Endothelial cell (in vitro differentiated cells): ENCODE measurements at regions not wholly inside any gene's neighbourhood (a gene's known extent, or its start where the extent isn't known, plus 50 kb on each side); places are given as distances from the start of the nearest gene placed in this dataset.

Source experiments
- DNase-seq: peaks from one replicate; pipeline ENCODE4 v3.0.0; 2021; ENCODE audit warnings: low spot score
- H3K27ac Mint-ChIP-seq: one replicate; pipeline ENCODE4 v1.8.0; 2021; ENCODE audit warnings: mixed read lengths, inconsistent platforms; ENCODE audit not compliant: unreplicated experiment
- H3K27me3 Mint-ChIP-seq: one replicate; pipeline ENCODE4 v1.8.0; 2021; ENCODE audit warnings: mild to moderate bottlenecking, moderate library complexity, mixed read lengths, inconsistent platforms; ENCODE audit not compliant: unreplicated experiment
- H3K36me3 Mint-ChIP-seq: one replicate; pipeline ENCODE4 v1.8.0; 2021; ENCODE audit warnings: mild to moderate bottlenecking, low read depth, mixed read lengths, inconsistent platforms; ENCODE audit not compliant: unreplicated experiment
- H3K4me1 Mint-ChIP-seq: one replicate; pipeline ENCODE4 v1.8.0; 2021; ENCODE audit warnings: mild to moderate bottlenecking, mixed read lengths, inconsistent platforms; ENCODE audit not compliant: unreplicated experiment
- H3K4me3 Mint-ChIP-seq: one replicate; pipeline ENCODE4 v1.8.0; 2021; ENCODE audit warnings: mild to moderate bottlenecking, mixed read lengths, inconsistent platforms; ENCODE audit not compliant: unreplicated experiment
- H3K9me3 Mint-ChIP-seq: one replicate; pipeline ENCODE4 v1.8.0; 2021; ENCODE audit warnings: mixed read lengths, inconsistent platforms; ENCODE audit not compliant: unreplicated experiment
- CTCF ChIP-seq: fragments of 200-600 bp; sonication (generic); IDR thresholded peaks from one replicate; pipeline ENCODE4 v1.5.0; 2021; ENCODE audit warnings: antibody characterized with exemption; ENCODE audit not compliant: unreplicated experiment

GRCh38 chr7:57305192-57305748 is 144.7 kb upstream of the ZNF716 start:
- TF ChIP-seq CTCF: peak; percentile 47
- Mint-ChIP-seq H3K27me3 (peaks cover 13% of the 10 kb centered on the region), H3K36me3 (peaks cover 4% of the 10 kb centered on the region), H3K4me3 (no peak overlapping the region), H3K27ac (no peak overlapping the region), H3K9me3 (peaks cover 50% of the 10 kb centered on the region), H3K4me1 (no peaks in the 10 kb centered on the region)
- no peak for DNase-seq

GRCh38 chr7:57308631-57309408 is 141.2 kb upstream of the ZNF716 start:
- Mint-ChIP-seq H3K4me3 (no peak overlapping the region), H3K27me3 (peaks cover 11% of the 10 kb centered on the region), H3K36me3 (no peaks in the 10 kb centered on the region), H3K27ac (no peak overlapping the region), H3K9me3 (peaks cover 53% of the 10 kb centered on the region), H3K4me1 (no peaks in the 10 kb centered on the region)
- no peak for DNase-seq
- no peak for TF ChIP-seq CTCF

GRCh38 chr7:57327081-57327480 is 122.9 kb upstream of the ZNF716 start:
- peaks cover 65% of the 10 kb centered on the region for H3K9me3 Mint-ChIP-seq
- no peak for DNase-seq
- peaks cover 2% of the 10 kb centered on the region for H3K4me1 Mint-ChIP-seq
- no peak overlapping the region for H3K27ac Mint-ChIP-seq
- no peak for TF ChIP-seq CTCF
- H3K36me3 Mint-ChIP-seq: peaks cover 30% of the 10 kb centered on the region
- H3K27me3 Mint-ChIP-seq: peaks cover 20% of the 10 kb centered on the region
- H3K4me3 Mint-ChIP-seq: peak overlapping the region; percentile 69

GRCh38 chr7:57328457-57328856 is 121.5 kb upstream of the ZNF716 start:
- no peak overlapping the region for H3K27ac Mint-ChIP-seq
- H3K36me3 Mint-ChIP-seq: peaks cover 30% of the 10 kb centered on the region
- peaks cover 63% of the 10 kb centered on the region for H3K9me3 Mint-ChIP-seq
- no peak for DNase-seq
- TF ChIP-seq CTCF: no peak
- peaks cover 20% of the 10 kb centered on the region for H3K27me3 Mint-ChIP-seq
- no peak overlapping the region for H3K4me3 Mint-ChIP-seq
- H3K4me1 Mint-ChIP-seq: peaks cover 2% of the 10 kb centered on the region

- DNase-seq: no peak
- no peak for TF ChIP-seq CTCF
- H3K36me3 Mint-ChIP-seq: peaks cover 30% of the 10 kb centered on the region
- peak overlapping the region; percentile 80 for H3K4me3 Mint-ChIP-seq
- peaks cover 2% of the 10 kb centered on the region for H3K4me1 Mint-ChIP-seq
- H3K27me3 Mint-ChIP-seq: peaks cover 16% of the 10 kb centered on the region
- peaks cover 68% of the 10 kb centered on the region for H3K9me3 Mint-ChIP-seq
- no peak overlapping the region for H3K27ac Mint-ChIP-seq
Observed at GRCh38 chr7:57328963-57329362, 121.0 kb upstream of the ZNF716 start.
